Astrocyte of the cerebellum (primary cell): ENCODE measurements at regions not wholly inside any gene's neighbourhood (a gene's known extent, or its start where the extent isn't known, plus 50 kb on each side); places are given as distances from the start of the nearest gene placed in this dataset.

Experiments used
- DNase-seq: peaks from one replicate; pipeline ENCODE4 v3.0.0-alpha.2; 2011; ENCODE audit warnings: low read depth
- H3K4me3 ChIP-seq: 2 replicates; pipeline ENCODE4 v1.5.1; 2011; ENCODE audit warnings: mild to moderate bottlenecking, low read depth, low read length, moderate library complexity
- CTCF ChIP-seq: IDR thresholded peaks from 2 replicates; pipeline ENCODE4 v1.5.1; 2012; ENCODE audit warnings: low read length, low read depth, moderate library complexity, mild to moderate bottlenecking; ENCODE audit errors: missing control alignments
- in situ Hi-C: cut with HindIII; loops from 2 replicates; pipeline ENCODE4 v1.10.0; 2017; ENCODE audit warnings: low sequenced_read_pairs

GRCh38 chr3:103937094-103937493 is 1429.6 kb upstream of the ALCAM start:
- in situ Hi-C loops: no loop called here

GRCh38 chr3:103947062-103947461 is 1419.6 kb upstream of the ALCAM start:
- in situ Hi-C loops: no loop called here
- TF ChIP-seq CTCF: no peak
- no peak overlapping the region for H3K4me3 ChIP-seq
- DNase-seq: no peak

More at GRCh38 chr3:103937094-103937493, 1429.6 kb upstream of the ALCAM start:
- TF ChIP-seq CTCF: no peak
- no peak overlapping the region for H3K4me3 ChIP-seq
- no peak for DNase-seq

- H3K4me3 ChIP-seq: no peak overlapping the region
- no peak for TF ChIP-seq CTCF
- in situ Hi-C loops: no loop called here
- DNase-seq: no peak
Observed at GRCh38 chr3:103949693-103950092, 1417.0 kb upstream of the ALCAM start.

- in situ Hi-C loops: no loop called here
- no peak for DNase-seq
- H3K4me3 ChIP-seq: no peak overlapping the region
- no peak for TF ChIP-seq CTCF
Observed at GRCh38 chr3:103950676-103951075, 1416.0 kb upstream of the ALCAM start.

- in situ Hi-C loops: no loop called here
- no peak overlapping the region for H3K4me3 ChIP-seq
- DNase-seq: no peak
- TF ChIP-seq CTCF: no peak
Observed at GRCh38 chr3:103953796-103954195, 1412.9 kb upstream of the ALCAM start.

- in situ Hi-C loops: no loop called here
- no peak for TF ChIP-seq CTCF
- no peak for DNase-seq
- no peak overlapping the region for H3K4me3 ChIP-seq
Observed at GRCh38 chr3:103960819-103961218, 1405.9 kb upstream of the ALCAM start.

GRCh38 chr3:103963599-103963998 is 1403.1 kb upstream of the ALCAM start:
- no peak overlapping the region for H3K4me3 ChIP-seq
- DNase-seq: no peak
- in situ Hi-C loops: no loop called here
- TF ChIP-seq CTCF: no peak
